ENCODE measurements at regions not wholly inside any gene's neighbourhood (a gene's known extent, or its start where the extent isn't known, plus 50 kb on each side); places are given as distances from the start of the nearest gene placed in this dataset.
"Not testable (repeated sequence)": the region's sequence is repeated elsewhere in the genome, so short reads cannot be mapped to it uniquely, and the experiment has no call there.

DNA sequence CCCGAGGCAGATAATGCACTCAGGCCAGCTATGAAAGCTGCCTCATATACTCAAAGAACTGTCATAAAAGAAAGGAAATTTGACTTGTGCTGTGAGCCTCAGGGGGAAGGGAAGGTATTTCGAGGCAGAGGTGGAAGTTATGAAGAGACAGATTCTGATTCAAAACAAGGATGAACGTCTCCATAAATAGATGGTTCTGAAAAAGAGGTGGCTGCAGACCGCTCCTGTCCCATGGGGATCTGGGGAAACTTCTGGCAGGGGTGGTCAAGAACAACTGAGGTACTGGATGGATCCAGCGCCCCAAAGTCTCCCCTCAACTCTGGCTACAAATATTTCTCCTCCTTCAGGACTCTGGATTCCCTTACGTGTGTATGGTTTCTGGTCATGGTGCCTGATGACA, 168.1 kb upstream of the IRS2 start:
- no peak overlapping the region for H3K4me3 ChIP-seq (ENCODE audit: low read length)
- no peak overlapping the region for H2AFZ ChIP-seq (ENCODE audit: low read depth, low read length)
- H3K27me3 ChIP-seq (ENCODE audit: insufficient read depth, low read length) = no peaks in the 10 kb centered on the region
- no peaks in the 10 kb centered on the region for H3K36me3 ChIP-seq (ENCODE audit: insufficient read depth, low read length)
- no peaks in the 10 kb centered on the region for H3K4me1 ChIP-seq (ENCODE audit: insufficient read depth, low read length)
- no peaks in the 10 kb centered on the region for H3K9me3 ChIP-seq (ENCODE audit: low read length)

DNA sequence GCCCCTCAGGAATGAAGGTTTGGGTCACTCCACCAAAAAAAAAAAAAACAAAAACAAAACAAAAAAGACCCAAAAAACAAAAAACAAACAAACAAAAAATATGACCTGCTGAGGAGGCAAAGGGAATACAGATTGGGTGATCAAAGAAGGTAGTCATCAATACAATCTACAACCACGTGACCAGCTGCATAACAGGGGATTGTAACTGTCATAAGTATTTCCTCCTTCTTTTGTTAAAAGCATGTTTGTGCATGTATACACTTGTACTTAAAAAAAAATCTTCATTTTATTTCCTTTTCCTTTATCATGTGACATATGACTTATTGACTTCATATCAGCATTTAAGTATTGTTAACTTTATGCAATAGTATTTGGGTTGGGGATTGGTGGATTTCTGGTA, 165.1 kb upstream of the IRS2 start:
- Histone ChIP-seq H3K4me3 (ENCODE audit: low read length) (no peak overlapping the region), H2AFZ (ENCODE audit: low read depth, low read length) (no peak overlapping the region), H3K9me3 (ENCODE audit: low read length) (no peaks in the 10 kb centered on the region), H3K36me3 (ENCODE audit: insufficient read depth, low read length) (no peaks in the 10 kb centered on the region), H3K4me1 (ENCODE audit: insufficient read depth, low read length) (no peaks in the 10 kb centered on the region), H3K27me3 (ENCODE audit: insufficient read depth, low read length) (no peaks in the 10 kb centered on the region)

DNA sequence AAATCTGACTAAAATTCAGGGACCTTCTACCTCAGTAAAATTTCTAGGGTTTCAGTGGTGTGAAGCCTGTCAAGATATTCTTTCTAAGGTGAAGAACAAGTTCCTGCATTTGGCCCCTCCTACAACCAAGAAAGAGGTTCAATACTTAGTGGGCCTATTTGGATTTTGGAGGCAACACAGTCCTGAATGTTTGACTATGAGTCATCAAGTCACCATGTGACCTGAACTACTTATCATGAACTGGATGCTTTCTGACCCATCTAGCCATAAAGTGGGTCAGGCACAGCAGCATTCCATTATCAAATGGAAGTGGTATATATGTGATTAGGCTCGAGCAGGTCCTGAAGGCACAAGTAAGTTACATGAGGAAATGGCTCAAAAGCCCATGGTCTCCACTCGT, 163.0 kb upstream of the IRS2 start:
- H3K4me1 ChIP-seq (ENCODE audit: insufficient read depth, low read length) = no peaks in the 10 kb centered on the region
- H3K27me3 ChIP-seq (ENCODE audit: insufficient read depth, low read length) = no peaks in the 10 kb centered on the region
- no peak overlapping the region for H2AFZ ChIP-seq (ENCODE audit: low read depth, low read length)
- H3K4me3 ChIP-seq (ENCODE audit: low read length) = no peak overlapping the region
- no peaks in the 10 kb centered on the region for H3K36me3 ChIP-seq (ENCODE audit: insufficient read depth, low read length)
- no peaks in the 10 kb centered on the region for H3K9me3 ChIP-seq (ENCODE audit: low read length)

DNA sequence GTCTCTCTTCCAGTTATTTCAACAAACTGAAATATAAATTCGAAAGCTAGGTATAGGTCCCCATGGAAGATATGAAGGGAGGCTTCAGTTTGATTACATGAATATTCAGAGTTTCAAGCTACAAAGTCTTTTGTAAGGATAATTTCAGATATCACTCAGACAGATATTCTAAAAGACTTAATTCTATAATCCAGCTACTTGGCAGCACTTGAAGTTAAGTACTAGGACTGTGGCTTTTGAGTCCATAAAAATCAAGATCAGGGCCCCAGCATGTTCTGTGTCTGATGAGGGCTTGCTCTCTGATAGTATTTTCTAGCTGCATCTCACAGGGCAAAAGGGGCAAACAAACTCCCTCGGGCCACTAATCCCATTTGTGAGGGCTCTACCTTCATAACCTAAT, 160.6 kb upstream of the IRS2 start:
- H3K9me3 ChIP-seq (ENCODE audit: low read length) = no peaks in the 10 kb centered on the region
- H3K27me3 ChIP-seq (ENCODE audit: insufficient read depth, low read length) = no peaks in the 10 kb centered on the region
- H3K36me3 ChIP-seq (ENCODE audit: insufficient read depth, low read length) = no peaks in the 10 kb centered on the region
- no peaks in the 10 kb centered on the region for H3K4me1 ChIP-seq (ENCODE audit: insufficient read depth, low read length)
- no peak overlapping the region for H3K4me3 ChIP-seq (ENCODE audit: low read length)
- H2AFZ ChIP-seq (ENCODE audit: low read depth, low read length) = no peak overlapping the region

DNA sequence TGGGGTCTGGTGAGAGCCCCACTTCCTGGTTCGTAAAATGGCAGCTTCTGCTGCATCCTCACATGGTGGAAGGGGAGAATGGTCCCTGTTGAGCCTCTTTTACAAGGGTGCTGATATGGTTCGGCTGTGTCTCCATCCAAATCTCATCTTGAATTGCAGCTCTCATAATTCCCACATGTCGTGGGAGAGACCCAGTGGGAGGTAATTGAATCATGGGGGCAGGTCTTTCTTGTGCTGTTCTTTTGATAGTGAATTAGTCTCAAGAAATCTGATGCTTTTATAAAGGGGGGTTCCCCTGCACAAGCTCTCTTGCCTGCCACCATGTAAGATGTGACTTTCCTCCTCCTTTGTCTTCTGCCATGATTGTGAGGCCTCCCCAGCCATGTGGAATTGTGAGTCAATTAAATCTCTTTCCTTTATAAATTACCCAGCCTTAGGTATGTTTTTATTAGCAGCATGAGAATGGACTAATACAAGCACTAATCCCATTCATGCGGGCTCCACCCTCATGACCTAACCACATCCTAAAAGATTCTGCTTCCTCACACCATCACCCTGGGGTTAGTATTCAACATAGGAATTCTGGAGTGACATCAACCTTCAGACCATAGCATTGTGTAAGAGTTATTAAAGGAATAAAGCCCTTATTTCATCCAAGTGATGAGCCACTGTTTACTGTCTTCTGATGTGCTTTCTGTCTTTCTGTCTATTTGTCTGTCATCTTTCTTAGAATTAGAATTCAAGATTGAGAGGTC, 159.0 kb upstream of the IRS2 start:
- Histone ChIP-seq H3K4me1 (ENCODE audit: insufficient read depth, low read length) (no peaks in the 10 kb centered on the region), H3K9me3 (ENCODE audit: low read length) (no peaks in the 10 kb centered on the region), H3K4me3 (ENCODE audit: low read length) (no peak overlapping the region), H2AFZ (ENCODE audit: low read depth, low read length) (no peak overlapping the region), H3K27me3 (ENCODE audit: insufficient read depth, low read length) (no peaks in the 10 kb centered on the region), H3K36me3 (ENCODE audit: insufficient read depth, low read length) (no peaks in the 10 kb centered on the region)

DNA sequence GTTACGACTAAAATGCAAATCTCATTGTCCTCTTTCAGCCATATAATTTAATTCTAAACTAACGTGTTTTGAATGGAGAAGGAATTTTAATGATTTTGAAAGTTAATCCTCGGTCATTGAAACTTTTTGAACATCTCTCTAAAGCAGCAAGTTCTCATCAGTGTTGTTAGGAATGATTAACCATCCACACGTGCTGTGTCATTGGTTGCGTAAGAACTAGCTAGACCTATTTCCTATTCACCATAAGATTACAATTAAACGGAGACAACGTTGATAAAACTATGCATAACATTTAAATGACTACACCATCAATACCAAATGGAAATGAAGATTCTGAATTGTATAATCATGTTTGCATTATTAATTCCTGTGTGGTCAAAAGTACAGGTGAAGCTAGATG, 155.6 kb upstream of the IRS2 start:
- H3K27me3 ChIP-seq (ENCODE audit: insufficient read depth, low read length) = no peaks in the 10 kb centered on the region
- H3K4me1 ChIP-seq (ENCODE audit: insufficient read depth, low read length) = no peaks in the 10 kb centered on the region
- H2AFZ ChIP-seq (ENCODE audit: low read depth, low read length) = no peak overlapping the region
- H3K36me3 ChIP-seq (ENCODE audit: insufficient read depth, low read length) = no peaks in the 10 kb centered on the region
- H3K9me3 ChIP-seq (ENCODE audit: low read length) = no peaks in the 10 kb centered on the region
- H3K4me3 ChIP-seq (ENCODE audit: low read length) = no peak overlapping the region

DNA sequence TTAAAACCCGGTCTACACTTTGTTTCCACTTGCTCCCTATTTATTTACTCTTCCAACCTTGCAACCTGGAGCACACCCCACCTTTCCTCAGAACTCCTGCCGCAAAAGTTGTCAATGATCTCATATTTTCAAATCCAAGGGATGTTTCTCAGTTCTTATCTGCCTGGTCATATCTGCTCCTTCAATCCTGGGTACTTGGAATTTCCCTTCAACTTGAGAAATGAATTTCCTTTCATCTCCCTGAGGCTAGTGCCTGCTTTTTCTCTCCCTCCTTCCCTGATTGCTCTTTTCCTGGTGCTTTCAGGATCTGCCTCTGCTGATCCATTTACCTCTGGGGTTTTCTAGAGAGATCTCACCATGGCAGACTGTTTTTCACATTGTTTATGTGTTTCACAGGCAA, 154.8 kb upstream of the IRS2 start:
- Histone ChIP-seq H3K27me3 (ENCODE audit: insufficient read depth, low read length) (no peaks in the 10 kb centered on the region), H3K4me1 (ENCODE audit: insufficient read depth, low read length) (no peaks in the 10 kb centered on the region), H3K4me3 (ENCODE audit: low read length) (no peak overlapping the region), H2AFZ (ENCODE audit: low read depth, low read length) (no peak overlapping the region), H3K36me3 (ENCODE audit: insufficient read depth, low read length) (no peaks in the 10 kb centered on the region), H3K9me3 (ENCODE audit: low read length) (no peaks in the 10 kb centered on the region)

DNA sequence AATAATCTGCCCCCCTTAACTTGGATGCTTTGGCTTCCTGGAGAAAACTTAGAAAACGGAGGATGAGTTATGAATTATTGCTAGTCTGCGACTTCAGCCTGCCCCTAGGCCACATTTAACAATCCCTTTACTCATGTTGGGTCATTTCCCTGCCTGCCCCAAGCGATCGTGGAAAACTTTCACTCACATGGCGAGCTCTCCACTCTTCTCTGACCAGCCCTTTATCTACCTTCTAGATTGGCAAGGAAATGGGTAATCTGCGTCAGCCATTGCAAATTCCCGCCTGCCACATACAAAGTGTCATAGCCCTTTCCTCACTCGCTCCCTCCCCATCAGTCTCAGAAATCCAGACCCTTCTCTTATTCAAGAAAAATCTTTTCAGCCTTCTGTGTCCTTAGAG, 154.3 kb upstream of the IRS2 start:
- Histone ChIP-seq H2AFZ (ENCODE audit: low read depth, low read length) (no peak overlapping the region), H3K9me3 (ENCODE audit: low read length) (no peaks in the 10 kb centered on the region), H3K4me1 (ENCODE audit: insufficient read depth, low read length) (no peaks in the 10 kb centered on the region), H3K4me3 (ENCODE audit: low read length) (no peak overlapping the region), H3K36me3 (ENCODE audit: insufficient read depth, low read length) (no peaks in the 10 kb centered on the region), H3K27me3 (ENCODE audit: insufficient read depth, low read length) (no peaks in the 10 kb centered on the region)

DNA sequence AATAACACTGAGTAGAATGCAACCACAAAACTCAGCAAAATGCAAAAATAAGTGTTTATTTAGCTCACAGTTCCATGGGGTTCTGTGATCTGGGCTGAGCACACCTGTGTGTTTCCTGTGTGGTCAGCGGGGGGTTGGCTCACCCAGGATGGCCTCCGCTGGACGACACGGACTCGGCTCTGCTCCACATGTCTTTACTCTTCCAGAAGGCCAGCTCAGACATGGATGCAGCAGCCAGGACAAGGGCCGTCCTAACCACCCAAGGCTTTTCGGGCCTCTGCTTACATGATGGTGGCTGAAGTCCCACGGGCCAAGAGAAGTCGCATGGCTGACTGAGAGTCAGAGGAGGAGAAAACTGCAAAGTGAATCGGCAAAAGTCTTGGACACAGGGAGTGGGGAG, 153.5 kb upstream of the IRS2 start:
- H3K27me3 ChIP-seq (ENCODE audit: insufficient read depth, low read length) = no peaks in the 10 kb centered on the region
- H3K36me3 ChIP-seq (ENCODE audit: insufficient read depth, low read length) = no peaks in the 10 kb centered on the region
- no peaks in the 10 kb centered on the region for H3K9me3 ChIP-seq (ENCODE audit: low read length)
- no peaks in the 10 kb centered on the region for H3K4me1 ChIP-seq (ENCODE audit: insufficient read depth, low read length)
- no peak overlapping the region for H3K4me3 ChIP-seq (ENCODE audit: low read length)
- H2AFZ ChIP-seq (ENCODE audit: low read depth, low read length) = no peak overlapping the region

DNA sequence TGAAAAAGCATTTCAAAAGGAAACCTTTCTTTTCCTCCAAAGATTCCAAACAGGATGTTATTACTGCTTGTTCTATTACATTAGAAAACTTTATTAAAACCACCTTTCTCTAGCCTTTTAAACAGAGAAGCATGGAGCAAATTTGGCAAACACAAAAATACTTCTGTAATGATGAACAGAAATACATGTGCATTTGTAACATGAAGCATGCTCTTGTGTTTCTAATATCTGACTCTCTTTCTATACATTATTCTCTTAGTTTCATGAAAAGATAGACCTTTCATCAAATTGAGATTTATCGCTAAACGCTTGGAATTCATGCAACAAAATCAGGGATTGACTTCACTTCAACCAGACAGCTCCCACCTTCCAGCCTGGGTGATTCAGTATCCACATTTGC, 152.8 kb upstream of the IRS2 start:
- Histone ChIP-seq H3K4me3 (ENCODE audit: low read length) (no peak overlapping the region), H2AFZ (ENCODE audit: low read depth, low read length) (no peak overlapping the region), H3K36me3 (ENCODE audit: insufficient read depth, low read length) (no peaks in the 10 kb centered on the region), H3K4me1 (ENCODE audit: insufficient read depth, low read length) (no peaks in the 10 kb centered on the region), H3K9me3 (ENCODE audit: low read length) (no peaks in the 10 kb centered on the region), H3K27me3 (ENCODE audit: insufficient read depth, low read length) (no peaks in the 10 kb centered on the region)

DNA sequence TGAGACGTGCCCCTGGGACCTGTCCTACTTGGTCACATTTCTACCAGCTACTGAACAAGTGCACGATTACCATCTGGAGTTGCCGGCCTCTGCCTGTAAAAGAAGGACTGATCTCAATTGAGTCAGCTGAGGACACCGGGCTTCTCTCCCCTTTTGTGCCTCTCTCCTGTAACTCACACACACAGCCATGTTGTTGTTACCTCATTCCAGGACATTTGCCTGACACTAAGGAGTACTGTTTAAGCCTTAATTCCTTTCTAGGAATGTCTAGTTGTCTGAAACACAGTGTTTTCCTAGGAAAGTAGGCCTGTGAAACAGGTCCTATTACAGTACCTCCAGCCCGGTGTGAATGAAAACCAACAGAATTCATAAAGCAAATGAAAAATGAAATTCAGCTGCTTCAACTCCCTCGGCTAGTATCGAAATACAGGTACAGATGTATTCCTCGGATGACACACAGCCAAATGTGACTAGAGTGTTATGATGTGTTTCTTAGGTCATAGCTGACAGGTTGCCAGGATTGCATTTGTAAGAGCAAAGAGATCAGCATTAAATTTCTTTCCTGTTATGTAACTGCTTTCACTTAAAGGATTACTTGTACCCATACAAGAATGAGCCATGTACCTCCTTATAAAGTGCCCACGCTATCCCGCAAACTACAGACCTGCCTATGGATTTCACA, 152.0 kb upstream of the IRS2 start:
- H3K9me3 ChIP-seq (ENCODE audit: low read length) = no peaks in the 10 kb centered on the region
- no peaks in the 10 kb centered on the region for H3K4me1 ChIP-seq (ENCODE audit: insufficient read depth, low read length)
- no peak overlapping the region for H3K4me3 ChIP-seq (ENCODE audit: low read length)
- H2AFZ ChIP-seq (ENCODE audit: low read depth, low read length) = no peak overlapping the region
- H3K27me3 ChIP-seq (ENCODE audit: insufficient read depth, low read length) = no peaks in the 10 kb centered on the region
- no peaks in the 10 kb centered on the region for H3K36me3 ChIP-seq (ENCODE audit: insufficient read depth, low read length)

DNA sequence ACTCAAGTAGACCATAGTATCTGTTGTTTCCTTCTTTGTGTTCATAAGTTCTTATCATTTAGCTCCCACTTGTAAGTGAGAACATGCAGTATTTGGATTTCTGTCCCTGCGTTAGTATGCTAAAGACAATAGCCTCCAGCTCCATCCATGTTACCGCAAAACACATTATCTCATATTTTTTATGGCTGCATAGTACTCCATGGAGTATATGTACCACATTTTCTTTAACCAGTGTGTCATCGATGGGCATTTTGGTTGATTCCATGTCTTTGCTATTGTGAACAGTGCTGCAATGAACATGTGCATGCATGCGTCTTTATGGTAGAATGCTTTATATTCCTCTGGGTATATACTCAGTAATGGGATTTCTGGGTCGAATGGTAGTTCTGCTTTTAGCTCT, 148.1 kb upstream of the IRS2 start:
- H2AFZ ChIP-seq (ENCODE audit: low read depth, low read length); H3K27me3 ChIP-seq (ENCODE audit: insufficient read depth, low read length); H3K4me3 ChIP-seq (ENCODE audit: low read length); H3K36me3 ChIP-seq (ENCODE audit: insufficient read depth, low read length); H3K9me3 ChIP-seq (ENCODE audit: low read length); H3K4me1 ChIP-seq (ENCODE audit: insufficient read depth, low read length): not testable (repeated sequence)

DNA sequence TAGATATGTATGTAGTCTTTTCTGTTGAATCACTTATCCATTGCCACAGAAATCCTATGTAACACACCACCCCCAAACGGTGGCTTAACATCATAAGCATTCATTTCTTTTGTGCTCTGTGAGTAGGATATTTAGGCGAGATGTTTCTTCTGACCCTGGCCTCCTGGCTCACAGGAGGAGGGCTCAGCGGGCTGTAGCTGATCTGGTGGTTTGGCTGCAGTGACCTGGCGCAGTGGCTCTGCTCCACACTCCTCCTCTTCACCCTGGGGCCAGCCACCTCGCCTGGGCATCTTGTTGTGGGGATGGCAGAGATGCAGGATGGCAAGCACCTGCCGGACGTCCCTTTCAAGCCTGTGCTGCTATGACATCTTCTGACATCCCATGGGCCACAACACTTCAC, 147.1 kb upstream of the IRS2 start:
- no peaks in the 10 kb centered on the region for H3K4me1 ChIP-seq (ENCODE audit: insufficient read depth, low read length)
- H3K36me3 ChIP-seq (ENCODE audit: insufficient read depth, low read length) = no peaks in the 10 kb centered on the region
- no peak overlapping the region for H2AFZ ChIP-seq (ENCODE audit: low read depth, low read length)
- H3K4me3 ChIP-seq (ENCODE audit: low read length) = no peak overlapping the region
- no peaks in the 10 kb centered on the region for H3K27me3 ChIP-seq (ENCODE audit: insufficient read depth, low read length)
- H3K9me3 ChIP-seq (ENCODE audit: low read length) = no peaks in the 10 kb centered on the region

DNA sequence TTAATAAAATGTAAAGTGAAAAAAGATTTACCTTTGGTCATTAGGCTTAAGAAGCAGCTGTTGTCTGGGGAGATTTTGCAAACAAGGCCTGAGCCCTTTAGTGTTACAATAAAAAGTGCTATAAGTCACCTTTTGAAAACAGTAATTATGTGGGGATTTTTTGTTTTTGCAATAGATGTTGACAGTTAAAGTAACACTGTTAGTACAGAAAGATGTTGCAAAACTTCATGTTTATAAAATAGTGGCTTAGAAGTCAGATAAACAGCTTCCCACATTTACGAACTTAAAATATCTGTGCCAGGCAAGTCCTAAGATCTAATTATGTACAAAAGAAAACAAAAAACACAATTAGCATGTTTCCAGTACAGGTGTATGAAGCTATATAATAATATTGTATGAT, 138.0 kb upstream of the IRS2 start:
- peaks cover 2% of the 10 kb centered on the region for H3K27me3 ChIP-seq (ENCODE audit: insufficient read depth, low read length)
- H2AFZ ChIP-seq (ENCODE audit: low read depth, low read length) = no peak overlapping the region
- no peaks in the 10 kb centered on the region for H3K9me3 ChIP-seq (ENCODE audit: low read length)
- H3K4me1 ChIP-seq (ENCODE audit: insufficient read depth, low read length) = no peaks in the 10 kb centered on the region
- H3K4me3 ChIP-seq (ENCODE audit: low read length) = no peak overlapping the region
- H3K36me3 ChIP-seq (ENCODE audit: insufficient read depth, low read length) = no peaks in the 10 kb centered on the region

Measured in neuron (in vitro differentiated cells).